ENCODE measurements at regions not wholly inside any gene's neighbourhood (a gene's known extent, or its start where the extent isn't known, plus 50 kb on each side); places are given as distances from the start of the nearest gene placed in this dataset.

- no peak overlapping the region for H3K4me3 ChIP-seq (ENCODE audit: low read depth in 2 of 2, low read length in 2 of 2)
- H3K36me3 ChIP-seq (ENCODE audit: control insufficient read depth, insufficient read depth, low read length): no peaks in the 10 kb centered on the region
- no peak for ATAC-seq
- no TSS peak for BruUV-seq (replicated peaks)
- no peaks in the 10 kb centered on the region for H3K4me1 ChIP-seq (ENCODE audit: control insufficient read depth, insufficient read depth, low read length)
- CTCF ChIA-PET: no interaction called here
- no peaks in the 10 kb centered on the region for H3K9me3 ChIP-seq (ENCODE audit: control insufficient read depth, insufficient read depth, low read depth, low read length)
- DNase-seq (ENCODE audit: low read depth, low spot score): no peak
- TF ChIP-seq CTCF (IDR thresholded peaks at IDR 0.05) (no peak), SIN3A (IDR thresholded peaks at IDR 0.05; ENCODE audit: borderline replicate concordance, insufficient read depth, low read depth, low read length) (no peak), POLR2AphosphoS5 (IDR thresholded peaks at IDR 0.05; ENCODE audit: low read depth, low read length) (no peak), TCF7L2 (IDR thresholded peaks at IDR 0.05; ENCODE audit: low read depth, low read length) (no peak), REST (IDR thresholded peaks at IDR 0.05; ENCODE audit: insufficient read depth in 1 of 2, low read depth in 2 of 2, low read length in 1 of 2) (no peak)
- no peak overlapping the region for H3K27ac ChIP-seq (ENCODE audit: low read length)
- intact Hi-C loops (cut with micrococcal nuclease; ENCODE audit: unreplicated experiment) (no loop called here), in situ Hi-C loops (cut with HindIII; ENCODE audit: low pct_unique_long_range_greater_than_20kb, low sequenced_read_pairs) (no loop called here)
- no peaks in the 10 kb centered on the region for H3K27me3 ChIP-seq (ENCODE audit: control insufficient read depth, insufficient read depth, low read length)
- POLR2A ChIA-PET: no interaction called here
These were observed 1129.1 kb downstream of the BRD1 start for GRCh38 chr22:48698618-48699017.

GRCh38 chr22:48697694-48698276 is 1129.9 kb downstream of the BRD1 start:
- no TSS peak for BruUV-seq (replicated peaks)
- ChIA-PET POLR2A (no interaction called here), CTCF (no interaction called here)
- H3K4me1 ChIP-seq (ENCODE audit: control insufficient read depth, insufficient read depth, low read length): no peaks in the 10 kb centered on the region
- ATAC-seq: no peak
- H3K9me3 ChIP-seq (ENCODE audit: control insufficient read depth, insufficient read depth, low read depth, low read length): no peaks in the 10 kb centered on the region
- H3K4me3 ChIP-seq (ENCODE audit: low read depth in 2 of 2, low read length in 2 of 2): no peak overlapping the region
- in situ Hi-C loops (cut with HindIII; ENCODE audit: low pct_unique_long_range_greater_than_20kb, low sequenced_read_pairs): no loop called here
- no peaks in the 10 kb centered on the region for H3K36me3 ChIP-seq (ENCODE audit: control insufficient read depth, insufficient read depth, low read length)
- TF ChIP-seq CTCF (IDR thresholded peaks at IDR 0.05): no peak
- no peak for TF ChIP-seq TCF7L2 (IDR thresholded peaks at IDR 0.05; ENCODE audit: low read depth, low read length)
- TF ChIP-seq SIN3A (IDR thresholded peaks at IDR 0.05; ENCODE audit: borderline replicate concordance, insufficient read depth, low read depth, low read length): no peak
- no peak for TF ChIP-seq REST (IDR thresholded peaks at IDR 0.05; ENCODE audit: insufficient read depth in 1 of 2, low read depth in 2 of 2, low read length in 1 of 2)
- no peak for TF ChIP-seq POLR2AphosphoS5 (IDR thresholded peaks at IDR 0.05; ENCODE audit: low read depth, low read length)
- H3K27me3 ChIP-seq (ENCODE audit: control insufficient read depth, insufficient read depth, low read length): no peaks in the 10 kb centered on the region
- H3K27ac ChIP-seq (ENCODE audit: low read length): no peak overlapping the region
- intact Hi-C loops (cut with micrococcal nuclease; ENCODE audit: unreplicated experiment): no loop called here
- no peak for DNase-seq (ENCODE audit: low read depth, low spot score)

Measured in Panc1 (cell line).